ENCODE measurements at regions not wholly inside any gene's neighbourhood (a gene's known extent, or its start where the extent isn't known, plus 50 kb on each side); places are given as distances from the start of the nearest gene placed in this dataset.

DNA sequence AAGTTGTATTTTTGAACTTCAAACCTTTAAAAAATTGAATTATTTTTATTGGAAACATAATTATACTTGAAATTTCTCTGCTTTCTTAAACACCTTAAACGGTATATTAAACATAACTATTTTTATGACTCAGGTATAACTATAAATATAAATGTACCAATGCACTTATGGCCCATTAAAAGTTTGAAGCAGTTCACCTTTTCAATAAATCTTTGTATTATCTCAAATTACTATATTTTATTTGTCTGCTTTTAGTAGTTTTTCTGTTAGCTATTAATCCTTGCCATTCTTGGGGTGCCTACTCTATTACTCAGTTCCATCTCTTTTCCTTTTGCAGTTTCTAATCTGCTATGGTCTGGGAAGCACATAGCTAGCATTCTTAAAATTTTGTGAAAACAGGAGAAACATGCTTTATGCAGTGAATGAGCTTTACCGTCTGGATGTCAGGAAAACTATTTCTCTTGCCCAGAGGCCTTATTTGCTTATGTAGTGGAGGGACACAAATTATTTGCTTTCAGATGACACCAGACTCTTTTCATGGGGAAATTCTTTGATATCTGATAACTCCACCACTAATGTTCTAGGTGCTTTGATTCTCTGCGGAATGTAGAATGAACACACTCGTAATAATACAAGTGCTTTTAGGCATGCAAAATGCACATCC, 378.9 kb upstream of the CITED2 start:
- no peak overlapping the region for H3K23ac ChIP-seq (ENCODE audit: low read length in 2 of 2)
- no peaks in the 10 kb centered on the region for H3K9me3 ChIP-seq (ENCODE audit: control insufficient read depth, low read length)
- WGBS: 0% methylated on average over 1 of the region's 4 CpGs
- no peaks in the 10 kb centered on the region for H3K36me3 ChIP-seq (ENCODE audit: control insufficient read depth in 1 of 2, insufficient read depth in 2 of 2, low read depth in 1 of 2, low read length in 2 of 2)
- no peak overlapping the region for H2BK12ac ChIP-seq (ENCODE audit: low read length in 2 of 2)
- H2BK5ac ChIP-seq (ENCODE audit: low read depth, low read length, poor library complexity, severe bottlenecking): no peak overlapping the region
- no peak overlapping the region for H3K4me2 ChIP-seq (ENCODE audit: low read length, poor library complexity, severe bottlenecking)
- H3K27ac ChIP-seq (ENCODE audit: low read length, poor library complexity, severe bottlenecking): peak overlapping the region; percentile 89
- no peak overlapping the region for H2AFZ ChIP-seq (ENCODE audit: low read depth, low read length)
- H3K14ac ChIP-seq (ENCODE audit: low read length in 2 of 2): no peak overlapping the region
- no peaks in the 10 kb centered on the region for H3K79me1 ChIP-seq (replicated peaks; ENCODE audit: low read length, poor library complexity, severe bottlenecking)
- no peak overlapping the region for H3K9ac ChIP-seq (ENCODE audit: low read length)
- no peak overlapping the region for H2BK15ac ChIP-seq (ENCODE audit: low read depth, poor library complexity, severe bottlenecking)
- H4K91ac ChIP-seq (ENCODE audit: low read length): no peak overlapping the region
- no peaks in the 10 kb centered on the region for H3K27me3 ChIP-seq (ENCODE audit: control insufficient read depth in 1 of 2, insufficient read depth in 1 of 2, low read length in 2 of 2)
- no peak overlapping the region for H2BK120ac ChIP-seq (ENCODE audit: low read depth, low read length)
- no peak overlapping the region for H3K18ac ChIP-seq (ENCODE audit: low read depth in 1 of 2, low read length in 2 of 2)
- no peak overlapping the region for H3K4me3 ChIP-seq (ENCODE audit: insufficient read depth in 1 of 2, low read depth in 1 of 2, low read length in 2 of 2)
- H3K4me1 ChIP-seq (ENCODE audit: control insufficient read depth, insufficient read depth, low read depth, low read length): peaks cover 5% of the 10 kb centered on the region
- H4K8ac ChIP-seq (ENCODE audit: low read length): no peak overlapping the region
- H3K4ac ChIP-seq (ENCODE audit: low read depth in 1 of 2, low read length in 2 of 2): no peak overlapping the region
- peak; percentile 40 for DNase-seq
- no peak overlapping the region for H2AK5ac ChIP-seq (ENCODE audit: low read length, severe bottlenecking)

DNA sequence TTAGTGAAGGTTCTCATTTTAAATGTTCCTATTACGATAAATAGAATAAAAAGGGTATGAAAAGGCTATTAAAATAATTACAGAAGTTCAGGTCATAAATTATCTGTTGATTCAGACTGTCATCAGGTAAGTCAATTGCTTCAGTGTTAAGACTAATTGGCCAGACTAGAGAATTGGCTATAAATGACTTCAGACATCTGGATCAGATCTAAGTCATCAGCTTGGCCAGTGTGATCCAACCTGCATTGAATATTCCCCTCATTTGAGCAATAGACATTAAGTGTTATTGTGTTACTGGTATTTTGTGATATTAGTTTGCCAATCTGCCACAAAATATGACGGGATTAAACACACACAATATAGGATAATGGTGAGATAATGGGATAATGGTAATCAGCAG, 377.6 kb upstream of the CITED2 start:
- Histone ChIP-seq H4K91ac (ENCODE audit: low read length) (no peak overlapping the region), H2BK12ac (ENCODE audit: low read length in 2 of 2) (peak overlapping the region in 1 of 2 experiments; percentile 61), H3K23ac (ENCODE audit: low read length in 2 of 2) (no peak overlapping the region), H2BK5ac (ENCODE audit: low read depth, low read length, poor library complexity, severe bottlenecking) (no peak overlapping the region), H3K4me1 (ENCODE audit: control insufficient read depth, insufficient read depth, low read depth, low read length) (peaks cover 5% of the 10 kb centered on the region), H3K9ac (ENCODE audit: low read length) (no peak overlapping the region), H3K14ac (ENCODE audit: low read length in 2 of 2) (no peak overlapping the region), H3K18ac (ENCODE audit: low read depth in 1 of 2, low read length in 2 of 2) (no peak overlapping the region), H3K4me2 (ENCODE audit: low read length, poor library complexity, severe bottlenecking) (no peak overlapping the region), H3K4ac (ENCODE audit: low read depth in 1 of 2, low read length in 2 of 2) (no peak overlapping the region), H3K27ac (ENCODE audit: low read length, poor library complexity, severe bottlenecking) (peak overlapping the region; percentile 3), H3K36me3 (ENCODE audit: control insufficient read depth in 1 of 2, insufficient read depth in 2 of 2, low read depth in 1 of 2, low read length in 2 of 2) (no peaks in the 10 kb centered on the region), H4K8ac (ENCODE audit: low read length) (no peak overlapping the region), H2BK120ac (ENCODE audit: low read depth, low read length) (no peak overlapping the region), H2BK15ac (ENCODE audit: low read depth, poor library complexity, severe bottlenecking) (no peak overlapping the region), H3K27me3 (ENCODE audit: control insufficient read depth in 1 of 2, insufficient read depth in 1 of 2, low read length in 2 of 2) (no peaks in the 10 kb centered on the region), H3K79me1 (replicated peaks; ENCODE audit: low read length, poor library complexity, severe bottlenecking) (no peaks in the 10 kb centered on the region), H2AK5ac (ENCODE audit: low read length, severe bottlenecking) (no peak overlapping the region), H3K9me3 (ENCODE audit: control insufficient read depth, low read length) (no peaks in the 10 kb centered on the region), H2AFZ (ENCODE audit: low read depth, low read length) (no peak overlapping the region), H3K4me3 (ENCODE audit: insufficient read depth in 1 of 2, low read depth in 1 of 2, low read length in 2 of 2) (no peak overlapping the region)
- 100% methylated on average over 1 of the region's 2 CpGs for WGBS
- no peak for DNase-seq

DNA sequence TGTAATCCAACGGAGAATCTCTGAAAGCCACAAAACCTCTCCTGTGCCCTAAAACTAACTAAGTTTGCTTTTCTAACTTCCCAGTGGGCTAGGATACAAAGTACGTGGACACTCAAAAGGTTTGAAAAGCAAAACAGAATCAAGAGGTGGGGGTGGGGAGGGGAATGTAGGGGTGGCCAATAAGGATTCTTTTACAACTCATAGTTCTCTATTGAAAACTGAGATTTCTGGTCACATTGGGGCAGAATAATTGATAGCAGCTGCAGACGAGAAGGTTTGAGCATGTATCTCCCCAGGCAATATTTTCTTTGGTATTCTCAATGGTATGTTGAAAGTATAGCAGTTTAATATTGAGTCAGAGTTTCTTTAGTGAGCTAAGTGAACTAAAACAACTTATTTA, 376.7 kb upstream of the CITED2 start:
- H3K4me3 ChIP-seq (ENCODE audit: insufficient read depth in 1 of 2, low read depth in 1 of 2, low read length in 2 of 2): no peak overlapping the region
- no peak overlapping the region for H3K14ac ChIP-seq (ENCODE audit: low read length in 2 of 2)
- no peaks in the 10 kb centered on the region for H3K79me1 ChIP-seq (replicated peaks; ENCODE audit: low read length, poor library complexity, severe bottlenecking)
- H4K91ac ChIP-seq (ENCODE audit: low read length): no peak overlapping the region
- H3K4ac ChIP-seq (ENCODE audit: low read depth in 1 of 2, low read length in 2 of 2): no peak overlapping the region
- H3K9me3 ChIP-seq (ENCODE audit: control insufficient read depth, low read length): no peaks in the 10 kb centered on the region
- no peaks in the 10 kb centered on the region for H3K27me3 ChIP-seq (ENCODE audit: control insufficient read depth in 1 of 2, insufficient read depth in 1 of 2, low read length in 2 of 2)
- no peak overlapping the region for H2AFZ ChIP-seq (ENCODE audit: low read depth, low read length)
- no peak overlapping the region for H4K8ac ChIP-seq (ENCODE audit: low read length)
- H3K27ac ChIP-seq (ENCODE audit: low read length, poor library complexity, severe bottlenecking): peak overlapping the region; percentile 64
- DNase-seq: no peak
- H3K9ac ChIP-seq (ENCODE audit: low read length): no peak overlapping the region
- H2AK5ac ChIP-seq (ENCODE audit: low read length, severe bottlenecking): no peak overlapping the region
- H3K36me3 ChIP-seq (ENCODE audit: control insufficient read depth in 1 of 2, insufficient read depth in 2 of 2, low read depth in 1 of 2, low read length in 2 of 2): no peaks in the 10 kb centered on the region
- no peak overlapping the region for H2BK12ac ChIP-seq (ENCODE audit: low read length in 2 of 2)
- H2BK5ac ChIP-seq (ENCODE audit: low read depth, low read length, poor library complexity, severe bottlenecking): no peak overlapping the region
- no peak overlapping the region for H2BK15ac ChIP-seq (ENCODE audit: low read depth, poor library complexity, severe bottlenecking)
- H2BK120ac ChIP-seq (ENCODE audit: low read depth, low read length): no peak overlapping the region
- no peak overlapping the region for H3K4me2 ChIP-seq (ENCODE audit: low read length, poor library complexity, severe bottlenecking)
- H3K18ac ChIP-seq (ENCODE audit: low read depth in 1 of 2, low read length in 2 of 2): peak overlapping the region in 1 of 2 experiments; percentile 28
- peaks cover 5% of the 10 kb centered on the region for H3K4me1 ChIP-seq (ENCODE audit: control insufficient read depth, insufficient read depth, low read depth, low read length)
- no peak overlapping the region for H3K23ac ChIP-seq (ENCODE audit: low read length in 2 of 2)
- 53% methylated on average over 2 of the region's 3 CpGs for WGBS

DNA sequence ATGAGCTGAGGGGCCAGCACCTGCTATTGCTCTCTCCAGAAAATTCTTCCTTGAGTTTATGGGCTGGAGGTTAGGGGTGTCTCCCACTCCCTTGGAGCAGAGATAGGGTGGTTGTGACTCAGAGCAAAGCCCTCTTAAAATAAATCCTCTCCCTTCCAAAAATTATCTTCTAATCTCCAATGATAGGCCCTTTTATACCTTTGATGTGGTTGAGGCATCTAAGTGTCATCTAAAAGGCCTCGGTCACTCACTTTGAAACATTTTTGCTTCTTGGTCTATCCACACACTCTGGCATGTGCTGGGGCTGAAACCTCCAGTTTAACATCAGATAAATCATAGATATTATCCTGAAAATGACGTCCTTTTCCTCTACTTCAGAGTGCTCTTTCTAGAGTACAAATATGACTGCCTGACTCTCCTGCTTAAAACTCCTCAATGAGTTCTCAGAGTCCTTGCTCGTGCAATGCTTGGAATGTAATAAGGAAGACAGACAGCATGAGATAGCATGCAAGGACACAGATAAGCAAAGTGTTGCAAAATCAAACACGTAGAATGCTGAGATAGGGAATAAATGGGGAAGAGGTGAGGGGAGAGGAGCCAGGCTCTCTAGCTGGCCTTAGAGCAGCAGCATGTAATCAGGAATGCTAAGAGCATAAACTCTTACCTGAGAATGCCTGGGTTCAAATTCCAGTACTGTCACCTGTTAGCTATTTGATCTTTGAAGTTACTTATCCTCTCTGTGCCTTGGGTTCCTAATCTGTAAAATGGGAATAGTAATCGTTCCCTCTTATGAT, 374.1 kb upstream of the CITED2 start:
- no peak overlapping the region for H3K4ac ChIP-seq (ENCODE audit: low read depth in 1 of 2, low read length in 2 of 2)
- H3K14ac ChIP-seq (ENCODE audit: low read length in 2 of 2): no peak overlapping the region
- H3K23ac ChIP-seq (ENCODE audit: low read length in 2 of 2): no peak overlapping the region
- H3K36me3 ChIP-seq (ENCODE audit: control insufficient read depth in 1 of 2, insufficient read depth in 2 of 2, low read depth in 1 of 2, low read length in 2 of 2): no peaks in the 10 kb centered on the region
- no peak overlapping the region for H4K91ac ChIP-seq (ENCODE audit: low read length)
- no peaks in the 10 kb centered on the region for H3K79me1 ChIP-seq (replicated peaks; ENCODE audit: low read length, poor library complexity, severe bottlenecking)
- peak; percentile 41 for DNase-seq
- peaks cover 2% of the 10 kb centered on the region for H3K4me1 ChIP-seq (ENCODE audit: control insufficient read depth, insufficient read depth, low read depth, low read length)
- H3K27me3 ChIP-seq (ENCODE audit: control insufficient read depth in 1 of 2, insufficient read depth in 1 of 2, low read length in 2 of 2): no peaks in the 10 kb centered on the region
- 45% methylated on average over 5 of the region's 5 CpGs for WGBS
- no peak overlapping the region for H3K27ac ChIP-seq (ENCODE audit: low read length, poor library complexity, severe bottlenecking)
- no peak overlapping the region for H3K4me3 ChIP-seq (ENCODE audit: insufficient read depth in 1 of 2, low read depth in 1 of 2, low read length in 2 of 2)
- peak overlapping the region; percentile 40 for H2AK5ac ChIP-seq (ENCODE audit: low read length, severe bottlenecking)
- no peak overlapping the region for H4K8ac ChIP-seq (ENCODE audit: low read length)
- no peaks in the 10 kb centered on the region for H3K9me3 ChIP-seq (ENCODE audit: control insufficient read depth, low read length)
- no peak overlapping the region for H3K4me2 ChIP-seq (ENCODE audit: low read length, poor library complexity, severe bottlenecking)
- no peak overlapping the region for H3K9ac ChIP-seq (ENCODE audit: low read length)
- peak overlapping the region in 1 of 2 experiments; percentile 73 for H3K18ac ChIP-seq (ENCODE audit: low read depth in 1 of 2, low read length in 2 of 2)
- H2BK5ac ChIP-seq (ENCODE audit: low read depth, low read length, poor library complexity, severe bottlenecking): no peak overlapping the region
- H2BK120ac ChIP-seq (ENCODE audit: low read depth, low read length): no peak overlapping the region
- no peak overlapping the region for H2AFZ ChIP-seq (ENCODE audit: low read depth, low read length)
- no peak overlapping the region for H2BK12ac ChIP-seq (ENCODE audit: low read length in 2 of 2)
- H2BK15ac ChIP-seq (ENCODE audit: low read depth, poor library complexity, severe bottlenecking): no peak overlapping the region
